Effector memory CD4-positive, alpha-beta T cell (primary cell): ENCODE measurements at regions not wholly inside any gene's neighbourhood (a gene's known extent, or its start where the extent isn't known, plus 50 kb on each side); places are given as distances from the start of the nearest gene placed in this dataset.

Experiments
- DNase-seq, 3 donors: peaks; one replicate each; pipeline ENCODE4 v3.0.0-alpha.2; 2020
- H3K27ac ChIP-seq: 2 replicates; pipeline ENCODE4 v1.7.0; 2013; ENCODE audit warnings: mild to moderate bottlenecking, low read length, moderate library complexity; ENCODE audit not compliant: insufficient read depth, poor library complexity, severe bottlenecking
- H3K27me3 ChIP-seq: replicated peaks from 2 replicates; pipeline ENCODE4 v1.7.0; 2013; ENCODE audit warnings: mild to moderate bottlenecking, low read length; ENCODE audit not compliant: insufficient read depth, control insufficient read depth, poor library complexity, severe bottlenecking
- H3K36me3 ChIP-seq: 2 replicates; pipeline ENCODE4 v1.7.0; 2013; ENCODE audit warnings: mild to moderate bottlenecking, low read length, moderate library complexity; ENCODE audit not compliant: control insufficient read depth, insufficient read depth
- H3K4me1 ChIP-seq: 2 replicates; pipeline ENCODE4 v1.7.0; 2013; ENCODE audit warnings: low read length, mild to moderate bottlenecking; ENCODE audit not compliant: control insufficient read depth, insufficient read depth, poor library complexity, severe bottlenecking
- H3K4me3 ChIP-seq: 2 replicates; pipeline ENCODE4 v1.7.0; 2013; ENCODE audit warnings: low read length, low read depth, mild to moderate bottlenecking; ENCODE audit not compliant: insufficient read depth, poor library complexity, severe bottlenecking
- H3K9me3 ChIP-seq: 2 replicates; pipeline ENCODE4 v1.7.0; 2013; ENCODE audit warnings: mild to moderate bottlenecking, low read length, moderate library complexity; ENCODE audit not compliant: control insufficient read depth

GRCh38 chr6:134532694-134533624 lies 215.0 kb upstream of the SGK1 start:
- DNase-seq = no peak
- Histone ChIP-seq H3K36me3 (no peaks in the 10 kb centered on the region), H3K4me3 (no peak overlapping the region), H3K4me1 (no peaks in the 10 kb centered on the region), H3K27me3 (no peaks in the 10 kb centered on the region), H3K9me3 (no peaks in the 10 kb centered on the region), H3K27ac (no peak overlapping the region)

- Histone ChIP-seq H3K4me3 (no peak overlapping the region), H3K9me3 (no peaks in the 10 kb centered on the region), H3K36me3 (no peaks in the 10 kb centered on the region), H3K27ac (no peak overlapping the region), H3K4me1 (no peaks in the 10 kb centered on the region), H3K27me3 (no peaks in the 10 kb centered on the region)
- DNase-seq = no peak
Observed at GRCh38 chr6:134531611-134532010, 213.7 kb upstream of the SGK1 start.

GRCh38 chr6:134531188-134531551 lies 213.3 kb upstream of the SGK1 start:
- H3K27ac ChIP-seq = no peak overlapping the region
- no peaks in the 10 kb centered on the region for H3K36me3 ChIP-seq
- H3K4me1 ChIP-seq = no peaks in the 10 kb centered on the region
- H3K27me3 ChIP-seq = no peaks in the 10 kb centered on the region
- no peak overlapping the region for H3K4me3 ChIP-seq
- no peak for DNase-seq
- H3K9me3 ChIP-seq = no peaks in the 10 kb centered on the region

- no peak overlapping the region for H3K4me3 ChIP-seq
- no peaks in the 10 kb centered on the region for H3K4me1 ChIP-seq
- no peak for DNase-seq
- H3K36me3 ChIP-seq = no peaks in the 10 kb centered on the region
- no peak overlapping the region for H3K27ac ChIP-seq
- no peaks in the 10 kb centered on the region for H3K27me3 ChIP-seq
- H3K9me3 ChIP-seq = no peaks in the 10 kb centered on the region
Observed at GRCh38 chr6:134529921-134530320, 212.0 kb upstream of the SGK1 start.

- no peak for DNase-seq
- Histone ChIP-seq H3K9me3 (no peaks in the 10 kb centered on the region), H3K27me3 (no peaks in the 10 kb centered on the region), H3K4me3 (no peak overlapping the region), H3K36me3 (no peaks in the 10 kb centered on the region), H3K27ac (no peak overlapping the region), H3K4me1 (no peaks in the 10 kb centered on the region)
Observed at GRCh38 chr6:134529305-134529704, 211.4 kb upstream of the SGK1 start.

- H3K27me3 ChIP-seq = no peaks in the 10 kb centered on the region
- H3K27ac ChIP-seq = no peak overlapping the region
- H3K4me1 ChIP-seq = no peaks in the 10 kb centered on the region
- no peaks in the 10 kb centered on the region for H3K36me3 ChIP-seq
- no peak for DNase-seq
- no peak overlapping the region for H3K4me3 ChIP-seq
- no peaks in the 10 kb centered on the region for H3K9me3 ChIP-seq
Observed at GRCh38 chr6:134527108-134527787, 209.3 kb upstream of the SGK1 start.

- no peaks in the 10 kb centered on the region for H3K9me3 ChIP-seq
- no peaks in the 10 kb centered on the region for H3K36me3 ChIP-seq
- no peaks in the 10 kb centered on the region for H3K27me3 ChIP-seq
- H3K27ac ChIP-seq = no peak overlapping the region
- H3K4me1 ChIP-seq = no peaks in the 10 kb centered on the region
- no peak for DNase-seq
- H3K4me3 ChIP-seq = no peak overlapping the region
Observed at GRCh38 chr6:134525190-134525868, 207.4 kb upstream of the SGK1 start.

- Histone ChIP-seq H3K4me3 (no peak overlapping the region), H3K4me1 (peaks cover 3% of the 10 kb centered on the region), H3K36me3 (no peaks in the 10 kb centered on the region), H3K9me3 (no peaks in the 10 kb centered on the region), H3K27ac (no peak overlapping the region), H3K27me3 (no peaks in the 10 kb centered on the region)
- DNase-seq = no peak
Observed at GRCh38 chr6:134523903-134524650, 206.2 kb upstream of the SGK1 start.

GRCh38 chr6:134523051-134523450 lies 205.1 kb upstream of the SGK1 start:
- Histone ChIP-seq H3K36me3 (no peaks in the 10 kb centered on the region), H3K4me1 (peaks cover 3% of the 10 kb centered on the region), H3K9me3 (no peaks in the 10 kb centered on the region), H3K4me3 (no peak overlapping the region), H3K27me3 (no peaks in the 10 kb centered on the region), H3K27ac (no peak overlapping the region)
- DNase-seq = no peak
